Gastrocnemius medialis (tissue), 4 donors: ENCODE measurements at regions not wholly inside any gene's neighbourhood (a gene's known extent, or its start where the extent isn't known, plus 50 kb on each side); places are given as distances from the start of the nearest gene placed in this dataset.

Experiments
- ATAC-seq, 2 donors: fragments of 150-250 bp; one replicate each; pipeline ENCODE4 v1.9.1; 2016
- DNase-seq, 2 donors: peaks; one replicate each; pipeline ENCODE4 v3.0.0-alpha.2; 2019
- H3K27ac ChIP-seq, 4 donors: fragments of 200-600 bp; sonication (generic); 1 replicate in 1 of 4; 2 replicates in 3 of 4; pipeline ENCODE4 v1.5.1; 2016 to 2018; ENCODE audit warnings: mild to moderate bottlenecking in 2 of 4, moderate library complexity in 1 of 4
- H3K27me3 ChIP-seq, 3 donors: fragments of 200-600 bp; sonication (generic) in 2 of 3; 1 replicate in 1 of 3; 2 replicates in 2 of 3; pipeline versions ENCODE4 v1.5.1 to v1.6.0; 2016 to 2019; ENCODE audit warnings: mild to moderate bottlenecking in 1 of 3, moderate library complexity in 1 of 3
- H3K36me3 ChIP-seq, 2 donors: fragments of 200-600 bp; sonication (generic) in 1 of 2; one replicate each; pipeline ENCODE4 v1.5.1; 2017 to 2018
- H3K4me1 ChIP-seq, 2 donors: fragments of 200-600 bp; sonication (generic) in 1 of 2; one replicate each; pipeline ENCODE4 v1.5.1; 2016 to 2017; ENCODE audit warnings: mild to moderate bottlenecking in 2 of 2
- H3K4me3 ChIP-seq, 4 donors: fragments of 200-600 bp; sonication (generic) in 3 of 4; 1 replicate in 1 of 4; 2 replicates in 3 of 4; pipeline ENCODE4 v1.5.1; 2016 to 2019; ENCODE audit warnings: mild to moderate bottlenecking in 2 of 4
- H3K9me3 ChIP-seq, 3 donors: fragments of 200-600 bp; sonication (generic) in 2 of 3; 1 replicate in 1 of 3; 2 replicates in 2 of 3; pipeline ENCODE4 v1.5.1; 2016 to 2019
- CTCF ChIP-seq, 5 experiments: fragments of 450-650 bp in 3 of 5; fragments of 200-600 bp in 2 of 5; sonication (generic) in 2 of 5; IDR thresholded peaks in 4 of 5; conservative IDR thresholded peaks in 1 of 5; 1 replicate in 4 of 5; 2 replicates in 1 of 5; pipeline ENCODE4 v1.5.1; 2016 to 2019; ENCODE audit warnings: antibody characterized with exemption in 5 of 5, mild to moderate bottlenecking in 3 of 5, moderate library complexity in 3 of 5
- POLR2A ChIP-seq, 2 donors: fragments of 450-650 bp; IDR thresholded peaks; one replicate each; pipeline ENCODE4 v1.6.1; 2017; ENCODE audit warnings: antibody characterized with exemption in 2 of 2, mild to moderate bottlenecking in 2 of 2, moderate library complexity in 2 of 2
- in situ Hi-C, 4 donors: fragments of 200-750 bp; cut with MboI; loops; one replicate each; pipeline versions ENCODE4 v1.15.0 to v1.8.0; 2017; ENCODE audit warnings: low sequenced_read_pairs in 4 of 4
- intact Hi-C: fragments of 100-400 bp; cut with DNase I; formaldehyde crosslinking; loops from one replicate; pipeline ENCODE4 v1.15.1; 2023; ENCODE audit warnings: low total_unique reads

- intact Hi-C loops = no loop called here
- Histone ChIP-seq H3K4me3 (no peak overlapping the region), H3K27ac (no peak overlapping the region), H3K27me3 (peaks cover 53 to 85% (median 80%) of the 10 kb centered on the region in 3 donors), H3K4me1 (no peaks in the 10 kb centered on the region), H3K36me3 (no peaks in the 10 kb centered on the region), H3K9me3 (no peaks in the 10 kb centered on the region)
- in situ Hi-C loops = no loop called here
- TF ChIP-seq CTCF (IDR thresholded peaks at IDR 0.05 in 4 of 5, conservative IDR thresholded peaks at IDR 0.05 in 1 of 5) = no peak
- no peak for TF ChIP-seq POLR2A (IDR thresholded peaks at IDR 0.05)
- DNase-seq = no peak
- no peak for ATAC-seq
Observed at GRCh38 chr6:27672113-27672799, 199.4 kb upstream of the ZNF184 start.

GRCh38 chr6:27669624-27670301 is 196.9 kb upstream of the ZNF184 start:
- ATAC-seq (no peak), DNase-seq (no peak)
- Histone ChIP-seq H3K36me3 (no peaks in the 10 kb centered on the region), H3K4me1 (no peaks in the 10 kb centered on the region), H3K27me3 (peaks cover 61 to 92% (median 81%) of the 10 kb centered on the region in 3 donors), H3K4me3 (no peak overlapping the region), H3K9me3 (no peaks in the 10 kb centered on the region), H3K27ac (no peak overlapping the region)
- intact Hi-C loops (no loop called here), in situ Hi-C loops (no loop called here)
- TF ChIP-seq POLR2A (IDR thresholded peaks at IDR 0.05) = no peak
- TF ChIP-seq CTCF (IDR thresholded peaks at IDR 0.05 in 4 of 5, conservative IDR thresholded peaks at IDR 0.05 in 1 of 5) = no peak

GRCh38 chr6:27669295-27669623 is 196.4 kb upstream of the ZNF184 start:
- Histone ChIP-seq H3K9me3 (no peaks in the 10 kb centered on the region), H3K4me3 (no peak overlapping the region), H3K27me3 (peaks cover 61 to 87% (median 80%) of the 10 kb centered on the region in 3 donors), H3K27ac (no peak overlapping the region), H3K36me3 (no peaks in the 10 kb centered on the region), H3K4me1 (no peaks in the 10 kb centered on the region)
- TF ChIP-seq POLR2A (IDR thresholded peaks at IDR 0.05) (no peak), CTCF (IDR thresholded peaks at IDR 0.05 in 4 of 5, conservative IDR thresholded peaks at IDR 0.05 in 1 of 5) (no peak)
- DNase-seq (no peak), ATAC-seq (no peak)
- intact Hi-C loops (no loop called here), in situ Hi-C loops (no loop called here)

- Histone ChIP-seq H3K27ac (no peak overlapping the region), H3K4me1 (no peaks in the 10 kb centered on the region), H3K36me3 (no peaks in the 10 kb centered on the region), H3K9me3 (no peaks in the 10 kb centered on the region), H3K4me3 (peak overlapping the region in 1 of 4 donors; percentile 16), H3K27me3 (peaks cover 61 to 81% (median 74%) of the 10 kb centered on the region in 3 donors)
- intact Hi-C loops (no loop called here), in situ Hi-C loops (no loop called here)
- ATAC-seq = no peak
- TF ChIP-seq POLR2A (IDR thresholded peaks at IDR 0.05) = no peak
- no peak for DNase-seq
Observed at GRCh38 chr6:27668442-27669294, 195.8 kb upstream of the ZNF184 start.
